Loucy (cell line): ENCODE measurements at regions not wholly inside any gene's neighbourhood (a gene's known extent, or its start where the extent isn't known, plus 50 kb on each side); places are given as distances from the start of the nearest gene placed in this dataset.

Experiments
- H2AFZ ChIP-seq: fragments of 200-600 bp; sonication (generic); 2 replicates; pipeline ENCODE4 v1.6.0; 2016; ENCODE audit warnings: antibody characterized with exemption, mild to moderate bottlenecking, low read length, moderate library complexity
- H3F3A ChIP-seq: fragments of 200-600 bp; 2 replicates; pipeline ENCODE4 v1.6.0; 2016; ENCODE audit warnings: antibody characterized with exemption, low read depth, mild to moderate bottlenecking
- H3K27me3 ChIP-seq: fragments of 200-600 bp; sonication (generic); 2 replicates; pipeline ENCODE4 v1.6.1; 2014; ENCODE audit warnings: low read length, mild to moderate bottlenecking; ENCODE audit not compliant: insufficient read depth, poor library complexity, severe bottlenecking
- H3K36me3 ChIP-seq: fragments of 200-600 bp; sonication (generic); 2 replicates; pipeline ENCODE4 v1.6.1; 2016; ENCODE audit warnings: low read length; ENCODE audit not compliant: insufficient read depth
- H3K4me1 ChIP-seq: fragments of 200-600 bp; sonication (generic); 2 replicates; pipeline ENCODE4 v1.5.1; 2014; ENCODE audit warnings: low read length, mild to moderate bottlenecking; ENCODE audit not compliant: insufficient read depth, poor library complexity, severe bottlenecking
- H3K4me2 ChIP-seq: fragments of 200-600 bp; sonication (generic); 2 replicates; pipeline ENCODE4 v1.6.0; 2014; ENCODE audit warnings: antibody characterized with exemption, low read length, low read depth, mild to moderate bottlenecking; ENCODE audit not compliant: poor library complexity, severe bottlenecking
- H3K4me3 ChIP-seq: fragments of 200-600 bp; sonication (generic); 2 replicates; pipeline ENCODE4 v1.5.1; 2014; ENCODE audit warnings: low read length, mild to moderate bottlenecking, mixed read lengths; ENCODE audit not compliant: poor library complexity, severe bottlenecking
- H3K79me2 ChIP-seq: fragments of 200-600 bp; sonication (generic); 2 replicates; pipeline ENCODE4 v1.6.1; 2014; ENCODE audit warnings: low read length; ENCODE audit not compliant: insufficient read depth
- H3K9ac ChIP-seq: fragments of 200-600 bp; sonication (generic); 2 replicates; pipeline ENCODE4 v1.6.0; 2014; ENCODE audit warnings: mild to moderate bottlenecking, low read depth, low read length, moderate library complexity; ENCODE audit not compliant: poor library complexity, severe bottlenecking
- H3K9me2 ChIP-seq: fragments of 200-600 bp; sonication (generic); replicated peaks from 2 replicates; pipeline ENCODE4 v1.6.1; 2016; ENCODE audit warnings: low read depth, low read length, mixed read lengths
- H3K9me3 ChIP-seq: fragments of 200-600 bp; sonication (generic); 2 replicates; pipeline ENCODE4 v1.6.1; 2014; ENCODE audit warnings: mild to moderate bottlenecking, antibody characterized with exemption, low read length, low read depth; ENCODE audit not compliant: insufficient read depth
- H4K20me1 ChIP-seq: fragments of 200-600 bp; sonication (generic); 2 replicates; pipeline ENCODE4 v1.6.0; 2014; ENCODE audit warnings: antibody characterized with exemption, low read length, mild to moderate bottlenecking; ENCODE audit not compliant: insufficient read depth, poor library complexity, severe bottlenecking
- CTCF ChIP-seq: fragments of 200-600 bp; sonication (generic); conservative IDR thresholded peaks from 2 replicates; pipeline ENCODE4 v1.5.1; 2014; ENCODE audit warnings: mild to moderate bottlenecking, antibody characterized with exemption, low read length
- EZH2phosphoT487 ChIP-seq: fragments of 200-600 bp; IDR thresholded peaks from 2 replicates; pipeline ENCODE4 v1.6.1; 2018; ENCODE audit warnings: antibody characterized with exemption, mild to moderate bottlenecking, moderate library complexity, borderline replicate concordance

DNA sequence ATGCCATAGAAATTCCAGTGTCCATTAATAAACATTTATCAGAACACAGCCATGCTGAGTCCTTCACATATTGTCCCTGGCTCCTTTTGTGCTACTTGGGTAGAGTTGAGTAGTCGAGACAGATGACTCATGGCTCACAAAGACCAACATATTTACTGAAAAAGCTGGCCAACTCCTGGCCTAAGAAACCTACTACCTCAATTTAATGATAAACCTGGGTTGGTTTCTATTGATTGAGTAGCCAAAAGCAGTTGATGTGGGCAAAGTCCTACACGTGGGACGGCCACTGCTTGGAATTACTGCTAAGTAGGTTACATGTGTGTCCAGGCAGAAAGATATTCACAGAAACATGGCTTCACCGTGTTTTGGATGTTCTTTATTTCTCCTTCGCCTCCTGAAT is 402.2 kb downstream of the NR2F2 start:
- Histone ChIP-seq H3K27me3 (no peaks in the 10 kb centered on the region), H3K9me3 (no peaks in the 10 kb centered on the region), H3K9ac (no peak overlapping the region), H2AFZ (no peak overlapping the region), H3K4me1 (no peaks in the 10 kb centered on the region), H3F3A (no peaks in the 10 kb centered on the region), H3K36me3 (no peaks in the 10 kb centered on the region), H3K4me3 (no peak overlapping the region), H3K9me2 (no peaks in the 10 kb centered on the region), H4K20me1 (no peaks in the 10 kb centered on the region), H3K4me2 (no peak overlapping the region), H3K79me2 (no peaks in the 10 kb centered on the region)
- TF ChIP-seq EZH2phosphoT487 (no peak), CTCF (no peak)

DNA sequence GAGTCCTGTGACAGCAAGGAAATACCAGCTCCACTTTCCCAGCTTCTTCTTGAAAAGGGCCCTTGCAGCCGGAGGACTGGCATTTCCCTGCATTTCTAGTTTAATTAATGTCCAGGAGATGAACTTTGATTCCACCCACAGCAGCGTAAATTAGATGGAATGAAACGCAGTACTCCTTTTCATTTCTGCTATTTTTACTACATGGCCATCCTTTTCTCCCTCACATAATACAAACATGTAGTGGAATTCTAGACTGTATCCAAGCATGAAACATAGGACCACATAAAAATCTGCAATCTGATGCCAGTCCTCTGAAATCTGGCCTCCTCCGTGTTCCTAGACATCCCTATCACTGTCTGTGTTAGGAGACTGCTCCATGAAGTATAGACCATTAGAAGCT is 403.2 kb downstream of the NR2F2 start:
- H3K4me2 ChIP-seq, result no peak overlapping the region
- no peak overlapping the region for H2AFZ ChIP-seq
- no peaks in the 10 kb centered on the region for H3K4me1 ChIP-seq
- no peaks in the 10 kb centered on the region for H3F3A ChIP-seq
- H3K9ac ChIP-seq, result no peak overlapping the region
- no peaks in the 10 kb centered on the region for H4K20me1 ChIP-seq
- H3K27me3 ChIP-seq, result no peaks in the 10 kb centered on the region
- H3K9me2 ChIP-seq, result no peaks in the 10 kb centered on the region
- no peaks in the 10 kb centered on the region for H3K79me2 ChIP-seq
- no peak overlapping the region for H3K4me3 ChIP-seq
- no peak for TF ChIP-seq CTCF
- TF ChIP-seq EZH2phosphoT487, result no peak
- no peaks in the 10 kb centered on the region for H3K36me3 ChIP-seq
- no peaks in the 10 kb centered on the region for H3K9me3 ChIP-seq

GRCh38 chr15:96735632-96736240 is 405.2 kb downstream of the NR2F2 start:
- H3K36me3 ChIP-seq, result no peaks in the 10 kb centered on the region
- no peak overlapping the region for H3K4me2 ChIP-seq
- no peak overlapping the region for H2AFZ ChIP-seq
- TF ChIP-seq CTCF (no peak), EZH2phosphoT487 (no peak)
- no peaks in the 10 kb centered on the region for H3K79me2 ChIP-seq
- H3K9ac ChIP-seq, result no peak overlapping the region
- H3F3A ChIP-seq, result no peaks in the 10 kb centered on the region
- no peaks in the 10 kb centered on the region for H4K20me1 ChIP-seq
- H3K4me1 ChIP-seq, result no peaks in the 10 kb centered on the region
- no peaks in the 10 kb centered on the region for H3K27me3 ChIP-seq
- no peak overlapping the region for H3K4me3 ChIP-seq
- no peaks in the 10 kb centered on the region for H3K9me3 ChIP-seq
- H3K9me2 ChIP-seq, result no peaks in the 10 kb centered on the region
